ENCODE measurements at regions not wholly inside any gene's neighbourhood (a gene's known extent, or its start where the extent isn't known, plus 50 kb on each side); places are given as distances from the start of the nearest gene placed in this dataset.
"Not testable (repeated sequence)": the region's sequence is repeated elsewhere in the genome, so short reads cannot be mapped to it uniquely, and the experiment has no call there.

DNA sequence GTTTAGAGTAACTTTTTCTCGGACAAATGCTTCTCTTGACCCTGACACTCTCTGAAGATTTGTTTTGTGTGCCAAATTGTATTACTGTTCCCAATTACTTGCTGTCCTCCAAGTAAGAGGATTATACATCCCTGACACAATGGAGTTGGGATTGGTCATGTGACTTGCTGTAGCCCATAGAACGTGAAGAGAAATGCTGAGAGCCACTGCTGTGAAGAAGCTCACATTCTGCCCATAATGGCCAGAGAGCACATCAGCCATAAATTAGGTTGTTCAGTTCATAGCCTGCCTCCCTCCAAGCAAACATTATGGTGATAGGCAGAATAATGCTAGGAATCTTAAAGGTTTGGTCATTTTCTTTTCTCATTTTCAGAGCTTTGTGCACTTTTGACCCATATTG is 127.5 kb downstream of the SPATA31A6 start:
- TF ChIP-seq, protein P1, sequence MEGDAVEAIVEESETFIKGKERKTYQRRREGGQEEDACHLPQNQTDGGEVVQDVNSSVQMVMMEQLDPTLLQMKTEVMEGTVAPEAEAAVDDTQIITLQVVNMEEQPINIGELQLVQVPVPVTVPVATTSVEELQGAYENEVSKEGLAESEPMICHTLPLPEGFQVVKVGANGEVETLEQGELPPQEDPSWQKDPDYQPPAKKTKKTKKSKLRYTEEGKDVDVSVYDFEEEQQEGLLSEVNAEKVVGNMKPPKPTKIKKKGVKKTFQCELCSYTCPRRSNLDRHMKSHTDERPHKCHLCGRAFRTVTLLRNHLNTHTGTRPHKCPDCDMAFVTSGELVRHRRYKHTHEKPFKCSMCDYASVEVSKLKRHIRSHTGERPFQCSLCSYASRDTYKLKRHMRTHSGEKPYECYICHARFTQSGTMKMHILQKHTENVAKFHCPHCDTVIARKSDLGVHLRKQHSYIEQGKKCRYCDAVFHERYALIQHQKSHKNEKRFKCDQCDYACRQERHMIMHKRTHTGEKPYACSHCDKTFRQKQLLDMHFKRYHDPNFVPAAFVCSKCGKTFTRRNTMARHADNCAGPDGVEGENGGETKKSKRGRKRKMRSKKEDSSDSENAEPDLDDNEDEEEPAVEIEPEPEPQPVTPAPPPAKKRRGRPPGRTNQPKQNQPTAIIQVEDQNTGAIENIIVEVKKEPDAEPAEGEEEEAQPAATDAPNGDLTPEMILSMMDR (IDR thresholded peaks at IDR 0.05; ENCODE audit: poor library complexity) = not testable (repeated sequence)
- TF ChIP-seq EZH2phosphoT487 (IDR thresholded peaks at IDR 0.05; ENCODE audit: low read depth, severe bottlenecking, unreplicated experiment) = not testable (repeated sequence)

All from hepatocyte (in vitro differentiated cells).